H1 (cell line): ENCODE measurements at regions not wholly inside any gene's neighbourhood (a gene's known extent, or its start where the extent isn't known, plus 50 kb on each side); places are given as distances from the start of the nearest gene placed in this dataset.

Experiments used
- CTCF ChIA-PET: fragments of 300-600 bp; sonication (Branson Sonifier 250); formaldehyde crosslinking; loops from one replicate; lab custom pipeline; 2021; ENCODE audit not compliant: partially characterized antibody; lab: Charles Lee
- POLR2A ChIA-PET: fragments of 300-600 bp; sonication (Branson Sonifier 250); formaldehyde crosslinking; loops from one replicate; lab custom pipeline; 2021; ENCODE audit warnings: inconsistent platforms; ENCODE audit not compliant: partially characterized antibody; lab: Charles Lee
- DNase-seq, 2 experiments: peaks; one replicate each; pipeline versions ENCODE4 v3.0.0 to v3.0.0-alpha.2; 2010 to 2022; ENCODE audit warnings: low spot score in 2 of 2, low read depth in 1 of 2, mixed read lengths in 1 of 2
- FAIRE-seq: peaks from 2 replicates; lab custom pipeline; 2011; peaks lifted over from hg19 to GRCh38; lab: Jason Lieb, UNC
- H2AFZ ChIP-seq: 2 replicates; pipeline ENCODE4 v1.8.1; 2012; ENCODE audit warnings: low read length, inconsistent platforms
- H2AK5ac ChIP-seq: 2 replicates; pipeline ENCODE4 v1.6.1; 2013; ENCODE audit warnings: low read depth, low read length
- H2BK120ac ChIP-seq: replicated peaks from 2 replicates; pipeline ENCODE3; 2013; ENCODE audit warnings: low read depth, low read length, inconsistent platforms
- H2BK12ac ChIP-seq: 2 replicates; pipeline ENCODE4 v1.6.1; 2013; ENCODE audit warnings: low read depth, low read length
- H2BK15ac ChIP-seq: 2 replicates; pipeline ENCODE4 v1.6.1; 2013; ENCODE audit warnings: low read length
- H2BK20ac ChIP-seq: 2 replicates; pipeline ENCODE4 v1.6.1; 2013; ENCODE audit warnings: low read length
- H2BK5ac ChIP-seq: 2 replicates; pipeline ENCODE4 v1.6.1; 2013; ENCODE audit warnings: low read depth, low read length
- H3K14ac ChIP-seq: 2 replicates; pipeline ENCODE4 v1.6.1; 2013; ENCODE audit warnings: inconsistent platforms; ENCODE audit not compliant: insufficient read length
- H3K18ac ChIP-seq: 2 replicates; pipeline ENCODE4 v1.6.1; 2013; ENCODE audit warnings: low read length; ENCODE audit errors: extremely low read depth
- H3K23ac ChIP-seq: 2 replicates; pipeline ENCODE4 v1.6.1; 2013; ENCODE audit warnings: inconsistent platforms; ENCODE audit not compliant: insufficient read length
- H3K23me2 ChIP-seq: 2 replicates; pipeline ENCODE4 v1.6.1; 2013; ENCODE audit warnings: low read depth, low read length
- H3K27ac ChIP-seq: 2 replicates; pipeline ENCODE4 v1.6.1; 2011; ENCODE audit warnings: low read depth, low read length, inconsistent platforms
- H3K27me3 ChIP-seq, 4 experiments: replicated peaks in 1 of 4; 1 replicate in 1 of 4; 2 replicates in 3 of 4; pipeline versions ENCODE4 v1.6.1 to v1.8.1; 2011 to 2013; ENCODE audit warnings: low read length in 3 of 4, mild to moderate bottlenecking in 3 of 4, inconsistent platforms in 2 of 4, mixed read lengths in 2 of 4, moderate library complexity in 1 of 4; ENCODE audit not compliant: control insufficient read depth in 3 of 4, insufficient read depth in 3 of 4; ENCODE audit errors: extremely low read depth in 1 of 4
- H3K36me3 ChIP-seq, 4 experiments: 2 replicates each; pipeline versions ENCODE4 v1.6.1 to v1.8.1; 2011 to 2013; ENCODE audit warnings: mild to moderate bottlenecking in 4 of 4, low read length in 3 of 4, moderate library complexity in 2 of 4, control low read depth in 1 of 4, inconsistent platforms in 1 of 4; ENCODE audit not compliant: insufficient read depth in 4 of 4, control insufficient read depth in 2 of 4
- H3K4ac ChIP-seq: replicated peaks from 2 replicates; pipeline ENCODE3; 2013; ENCODE audit warnings: low read length, low read depth, mixed read lengths, inconsistent platforms; ENCODE audit not compliant: insufficient read length
- H3K4me1 ChIP-seq, 4 experiments: replicated peaks in 1 of 4; 1 replicate in 1 of 4; 2 replicates in 3 of 4; pipeline versions ENCODE4 v1.6.1 to v1.8.1; 2011 to 2013; ENCODE audit warnings: low read length in 3 of 4, inconsistent platforms in 2 of 4, mixed read lengths in 1 of 4; ENCODE audit not compliant: insufficient read depth in 4 of 4, control insufficient read depth in 3 of 4
- H3K4me2 ChIP-seq, 2 experiments: 2 replicates each; pipeline versions ENCODE4 v1.6.1 to v1.8.1; 2011 to 2013; ENCODE audit warnings: low read depth in 2 of 2, low read length in 2 of 2, control low read depth in 1 of 2, inconsistent platforms in 1 of 2, mild to moderate bottlenecking in 1 of 2; ENCODE audit not compliant: insufficient read depth in 1 of 2
- H3K4me3 ChIP-seq, 4 experiments: fragments of 200-600, 300-600 bp in 1 of 4; sonication (generic), shearing (Covaris generic), sonication (Bioruptor Twin) in 1 of 4; 2 replicates each; pipeline versions ENCODE4 v1.5.1 to v1.8.1; 2011 to 2016; ENCODE audit warnings: low read length in 4 of 4, low read depth in 3 of 4, control low read depth in 2 of 4, inconsistent platforms in 2 of 4, mild to moderate bottlenecking in 2 of 4, mixed read lengths in 1 of 4, moderate library complexity in 1 of 4; ENCODE audit not compliant: insufficient read depth in 2 of 4; ENCODE audit errors: extremely low read depth in 1 of 4
- H3K56ac ChIP-seq: replicated peaks from 2 replicates; pipeline ENCODE3; 2013; ENCODE audit warnings: low read depth, mild to moderate bottlenecking, mixed read lengths, low read length, inconsistent platforms; ENCODE audit not compliant: insufficient read length
- H3K79me1 ChIP-seq: 2 replicates; pipeline ENCODE4 v1.6.1; 2013; ENCODE audit warnings: low read depth, low read length, control low read depth
- H3K79me2 ChIP-seq, 2 experiments: 2 replicates each; pipeline versions ENCODE4 v1.6.1 to v1.8.1; 2012 to 2013; ENCODE audit warnings: low read length in 2 of 2, mild to moderate bottlenecking in 2 of 2, inconsistent platforms in 1 of 2; ENCODE audit not compliant: insufficient read depth in 2 of 2, control insufficient read depth in 1 of 2
- H3K9ac ChIP-seq, 4 experiments: replicated peaks in 1 of 4; 1 replicate in 1 of 4; 2 replicates in 3 of 4; pipeline versions ENCODE4 v1.6.1 to v1.8.1; 2011 to 2013; ENCODE audit warnings: low read depth in 3 of 4, low read length in 3 of 4, control low read depth in 2 of 4, mild to moderate bottlenecking in 2 of 4, moderate library complexity in 2 of 4, inconsistent platforms in 1 of 4; ENCODE audit errors: extremely low read depth in 1 of 4
- H3K9me3 ChIP-seq, 2 experiments: 2 replicates each; pipeline versions ENCODE4 v1.6.1 to v1.8.1; 2012 to 2013; ENCODE audit warnings: mild to moderate bottlenecking in 2 of 2, moderate library complexity in 2 of 2, control low read depth in 1 of 2, inconsistent platforms in 1 of 2, low read depth in 1 of 2, low read length in 1 of 2, mixed read lengths in 1 of 2; ENCODE audit not compliant: insufficient read depth in 2 of 2
- H4K20me1 ChIP-seq, 2 experiments: replicated peaks in 1 of 2; 2 replicates each; pipeline versions ENCODE3 to v1.8.1; 2011 to 2013; ENCODE audit warnings: inconsistent platforms in 2 of 2, low read length in 2 of 2, mild to moderate bottlenecking in 1 of 2; ENCODE audit not compliant: insufficient read depth in 2 of 2, control insufficient read depth in 1 of 2
- H4K5ac ChIP-seq: 2 replicates; pipeline ENCODE4 v1.6.1; 2013; ENCODE audit warnings: low read length, low read depth, mixed read lengths, inconsistent platforms; ENCODE audit not compliant: insufficient read length
- H4K8ac ChIP-seq: 2 replicates; pipeline ENCODE4 v1.8.0; 2013; ENCODE audit warnings: mild to moderate bottlenecking, moderate library complexity, low read length, inconsistent platforms; ENCODE audit not compliant: insufficient read depth; ENCODE audit errors: extremely low read depth
- H4K91ac ChIP-seq: replicated peaks from 2 replicates; pipeline ENCODE3; 2013; ENCODE audit warnings: low read length, mixed read lengths, inconsistent platforms; ENCODE audit not compliant: insufficient read length
- ASH2L ChIP-seq: fragments of 200-600, 300-600 bp; sonication (generic); IDR thresholded peaks from one replicate; pipeline ENCODE4 v1.7.1; 2017; ENCODE audit warnings: low read length
- ATF3 ChIP-seq: IDR thresholded peaks from 2 replicates; pipeline ENCODE4 v1.6.1; 2011; ENCODE audit warnings: low read depth, mild to moderate bottlenecking, low read length; ENCODE audit not compliant: insufficient read depth
- CBX8 ChIP-seq: fragments of 300-800, 300-1000 bp; sonication (generic); IDR thresholded peaks from 2 replicates; pipeline ENCODE4 v1.7.1; 2016; ENCODE audit warnings: low read depth, low read length, borderline replicate concordance
- CHD1 ChIP-seq: IDR thresholded peaks from 2 replicates; pipeline ENCODE4 v1.6.1; 2012; ENCODE audit warnings: low read depth, low read length, improper control_type of control experiment
- CREB1 ChIP-seq: IDR thresholded peaks from 2 replicates; pipeline ENCODE4 v1.6.1; 2012; ENCODE audit warnings: inconsistent platforms
- CTBP2 ChIP-seq: IDR thresholded peaks from 2 replicates; pipeline ENCODE4 v1.7.0; 2011; ENCODE audit warnings: borderline replicate concordance, mild to moderate bottlenecking, moderate library complexity, mixed read lengths, low read length; ENCODE audit not compliant: insufficient read depth, insufficient read length
- EGR1 ChIP-seq: IDR thresholded peaks from 2 replicates; pipeline ENCODE4 v1.6.1; 2011; ENCODE audit warnings: low read depth, low read length, borderline replicate concordance
- POU5F1 ChIP-seq: IDR thresholded peaks from 2 replicates; pipeline ENCODE4 v1.6.1; 2011; ENCODE audit warnings: low read depth, mild to moderate bottlenecking, low read length, moderate library complexity
- RAD21 ChIP-seq, 2 experiments: IDR thresholded peaks in 1 of 2; conservative IDR thresholded peaks in 1 of 2; 2 replicates each; pipeline ENCODE4 v1.6.1; 2011; ENCODE audit warnings: low read depth in 2 of 2, low read length in 2 of 2, improper control_type of control experiment in 1 of 2, inconsistent platforms in 1 of 2, mild to moderate bottlenecking in 1 of 2, moderate library complexity in 1 of 2
- RBBP5 ChIP-seq: IDR thresholded peaks from 2 replicates; pipeline ENCODE4 v1.7.1; 2012; ENCODE audit warnings: low read depth, mild to moderate bottlenecking, inconsistent platforms, low read length, moderate library complexity, borderline replicate concordance
- RFX5 ChIP-seq: IDR thresholded peaks from 2 replicates; pipeline ENCODE4 v1.6.1; 2011; ENCODE audit warnings: low read depth, low read length, improper control_type of control experiment, borderline replicate concordance
- SIRT6 ChIP-seq: IDR thresholded peaks from one replicate; pipeline ENCODE4 v1.7.1; 2012; ENCODE audit warnings: low read length, inconsistent platforms
- SIX5 ChIP-seq: IDR thresholded peaks from 2 replicates; pipeline ENCODE4 v1.6.1; 2011; ENCODE audit warnings: mild to moderate bottlenecking, low read depth, low read length
- TAF7 ChIP-seq: optimal IDR thresholded peaks from 2 replicates; pipeline ENCODE3; 2011; ENCODE audit warnings: low read depth, mild to moderate bottlenecking, inconsistent platforms, low read length, moderate library complexity, borderline replicate concordance
- USF2 ChIP-seq: IDR thresholded peaks from 2 replicates; pipeline ENCODE4 v1.6.1; 2011; ENCODE audit warnings: low read length, improper control_type of control experiment

- H4K91ac ChIP-seq = no peak overlapping the region
- H4K8ac ChIP-seq = no peak overlapping the region
- no peak overlapping the region for H2BK120ac ChIP-seq
- no peak overlapping the region for H2BK12ac ChIP-seq
- no peaks in the 10 kb centered on the region for H3K4me1 ChIP-seq
- DNase-seq (no peak), FAIRE-seq (no peak)
- H2AFZ ChIP-seq = no peak overlapping the region
- H2BK15ac ChIP-seq = no peak overlapping the region
- no peak overlapping the region for H3K4me3 ChIP-seq
- H3K9me3 ChIP-seq = no peaks in the 10 kb centered on the region
- no peak overlapping the region for H2BK20ac ChIP-seq
- ChIA-PET POLR2A (no interaction called here), CTCF (interaction anchor here (1.0 kb wide), 1 partner anchor 46 kb away, joined by 3 read pairs; no protein-coding TSS in a partner anchor)
- no peak overlapping the region for H3K4ac ChIP-seq
- H3K9ac ChIP-seq = no peak overlapping the region
- H3K56ac ChIP-seq = no peak overlapping the region
- H3K4me2 ChIP-seq = no peak overlapping the region
- no peaks in the 10 kb centered on the region for H3K36me3 ChIP-seq
- no peaks in the 10 kb centered on the region for H3K23me2 ChIP-seq
- H3K23ac ChIP-seq = no peak overlapping the region
- H3K79me1 ChIP-seq = no peaks in the 10 kb centered on the region
- H3K14ac ChIP-seq = no peak overlapping the region
- H3K27ac ChIP-seq = no peak overlapping the region
- H3K18ac ChIP-seq = no peak overlapping the region
- H2AK5ac ChIP-seq = no peak overlapping the region
- H4K5ac ChIP-seq = no peak overlapping the region
- no peaks in the 10 kb centered on the region for H4K20me1 ChIP-seq
- H3K27me3 ChIP-seq = no peaks in the 10 kb centered on the region
- no peak overlapping the region for H2BK5ac ChIP-seq
- H3K79me2 ChIP-seq = no peaks in the 10 kb centered on the region
- TF ChIP-seq TAF7 (no peak), RBBP5 (no peak), RFX5 (no peak), CBX8 (no peak), CHD1 (no peak), USF2 (no peak), SIRT6 (no peak), EGR1 (no peak), RAD21 (IDR thresholded peaks at IDR 0.05 in 1 of 2, conservative IDR thresholded peaks at IDR 0.05 in 1 of 2; ENCODE audit: low read depth in 2 of 2, low read length in 2 of 2) (no peak), ATF3 (no peak), CTBP2 (no peak), POU5F1 (no peak), ASH2L (no peak), SIX5 (no peak), CREB1 (no peak)
Observed at GRCh38 chr13:73590795-73591194, 532.0 kb downstream of the KLF5 start.
